Upper lobe of left lung (tissue), 6 donors: ENCODE measurements at regions not wholly inside any gene's neighbourhood (a gene's known extent, or its start where the extent isn't known, plus 50 kb on each side); places are given as distances from the start of the nearest gene placed in this dataset.

Experiments used
- ATAC-seq, 2 donors: fragments of 200-7000 bp; cut with Tn5 transposase; one replicate each; pipeline ENCODE4 v1.9.1; 2022; ENCODE audit warnings: mild to moderate bottlenecking in 2 of 2, moderate library complexity in 2 of 2; ENCODE audit not compliant: low FRiP score in 2 of 2
- DNase-seq, 2 donors: peaks; one replicate each; pipeline ENCODE4 v3.0.0-alpha.2; 2019 to 2020
- H3K27ac ChIP-seq, 4 donors: fragments of 200-600 bp; sonication (generic); one replicate each; pipeline ENCODE4 v1.5.1; 2016 to 2019
- H3K27me3 ChIP-seq, 4 donors: fragments of 200-600 bp; sonication (generic); one replicate each; pipeline ENCODE4 v1.5.1; 2017 to 2019
- H3K36me3 ChIP-seq, 4 donors: fragments of 200-600 bp; sonication (generic); one replicate each; pipeline ENCODE4 v1.5.1; 2016 to 2019
- H3K4me1 ChIP-seq, 4 donors: fragments of 200-600 bp; sonication (generic); one replicate each; pipeline ENCODE4 v1.5.1; 2018 to 2019
- H3K4me3 ChIP-seq, 4 donors: fragments of 200-600 bp; sonication (generic); one replicate each; pipeline ENCODE4 v1.5.1; 2017 to 2019; ENCODE audit warnings: mild to moderate bottlenecking in 2 of 4, moderate library complexity in 1 of 4
- H3K9me3 ChIP-seq, 4 donors: fragments of 200-600 bp; sonication (generic); one replicate each; pipeline ENCODE4 v1.5.1; 2018 to 2019
- CTCF ChIP-seq, 6 experiments: fragments of 450-650 bp in 4 of 6; fragments of 200-600 bp in 2 of 6; sonication (generic) in 2 of 6; IDR thresholded peaks; one replicate each; pipeline ENCODE4 v1.5.1; 2016 to 2019; ENCODE audit warnings: antibody characterized with exemption in 6 of 6
- EP300 ChIP-seq, 4 donors: sonication (generic); formaldehyde crosslinking; IDR thresholded peaks; one replicate each; pipeline ENCODE4 v1.5.1; 2017; ENCODE audit warnings: antibody characterized with exemption in 4 of 4, control low read depth in 2 of 4
- POLR2A ChIP-seq, 4 donors: fragments of 450-650 bp; IDR thresholded peaks; one replicate each; pipeline ENCODE4 v1.5.1; 2016 to 2017; ENCODE audit warnings: antibody characterized with exemption in 4 of 4, mild to moderate bottlenecking in 2 of 4
- POLR2AphosphoS5 ChIP-seq, 2 donors: sonication (generic); formaldehyde crosslinking; IDR thresholded peaks; one replicate each; pipeline ENCODE4 v1.5.1; 2017; ENCODE audit warnings: antibody characterized with exemption in 2 of 2
- WGBS, 2 donors: methylation state at CpG; one replicate each; pipeline ENCODE4 v1.1.5; 2017 to 2018; 5-methylcytosine and 5-hydroxymethylcytosine counted together
- donor health status: DM: no; HTN: no; CAD: no; lungs with moderate emphysema.
- donor health status: DM: no; HTN: yes; CAD: no; lungs with severe emphysema.

GRCh38 chr6:134520181-134521115 is 202.5 kb upstream of the SGK1 start:
- TF ChIP-seq CTCF (IDR thresholded peaks at IDR 0.05): no peak
- no peak for TF ChIP-seq POLR2AphosphoS5 (IDR thresholded peaks at IDR 0.05)
- TF ChIP-seq EP300 (IDR thresholded peaks at IDR 0.05): no peak
- no peak for TF ChIP-seq POLR2A (IDR thresholded peaks at IDR 0.05)
- Histone ChIP-seq H3K4me1 (peaks cover 48 to 53% (median 50%) of the 10 kb centered on the region in 4 donors), H3K9me3 (no peaks in the 10 kb centered on the region), H3K27ac (peak overlapping the region in 3 of 4 donors; percentile 22 to 75 (median 29)), H3K4me3 (no peak overlapping the region), H3K36me3 (no peaks in the 10 kb centered on the region), H3K27me3 (no peaks in the 10 kb centered on the region)
- ATAC-seq: no peak
- no peak for DNase-seq
- 76 to 80% methylated on average over 12 of the region's 12 CpGs for WGBS, 2 donors

- no peak overlapping the region for H3K4me3 ChIP-seq
- no peaks in the 10 kb centered on the region for H3K36me3 ChIP-seq
- H3K27me3 ChIP-seq: no peaks in the 10 kb centered on the region
- H3K9me3 ChIP-seq: no peaks in the 10 kb centered on the region
- H3K27ac ChIP-seq: peak overlapping the region; percentile 46 to 85 (median 67)
- TF ChIP-seq EP300 (IDR thresholded peaks at IDR 0.05) (peak in 2 of 4 donors; percentile 38 to 93), CTCF (IDR thresholded peaks at IDR 0.05) (no peak), POLR2AphosphoS5 (IDR thresholded peaks at IDR 0.05) (peak in 1 of 2 donors; percentile 63)
- WGBS, 2 donors: 35 to 47% methylated on average over 4 of the region's 4 CpGs
- DNase-seq (peak in 1 of 2 donors; percentile 74), ATAC-seq (peak in 1 of 2 donors; percentile 47)
- H3K4me1 ChIP-seq: peaks cover 45 to 53% (median 50%) of the 10 kb centered on the region in 4 donors
These were observed 201.6 kb upstream of the SGK1 start for GRCh38 chr6:134519465-134519864.

- Histone ChIP-seq H3K27me3 (no peaks in the 10 kb centered on the region), H3K9me3 (no peaks in the 10 kb centered on the region), H3K4me3 (no peak overlapping the region), H3K4me1 (peaks cover 41 to 52% (median 50%) of the 10 kb centered on the region in 4 donors), H3K27ac (peak overlapping the region; percentile 46 to 85 (median 73)), H3K36me3 (no peaks in the 10 kb centered on the region)
- peak in 1 of 2 donors; percentile 47 for DNase-seq
- 60 to 62% methylated on average over 5 of the region's 5 CpGs for WGBS, 2 donors
- no peak for ATAC-seq
- TF ChIP-seq CTCF (IDR thresholded peaks at IDR 0.05): no peak
- no peak for TF ChIP-seq POLR2AphosphoS5 (IDR thresholded peaks at IDR 0.05)
- TF ChIP-seq POLR2A (IDR thresholded peaks at IDR 0.05): no peak
- no peak for TF ChIP-seq EP300 (IDR thresholded peaks at IDR 0.05)
These were observed 200.0 kb upstream of the SGK1 start for GRCh38 chr6:134517868-134518267.

GRCh38 chr6:134517145-134517658 is 199.3 kb upstream of the SGK1 start:
- peak overlapping the region in 2 of 4 donors; percentile 9 to 15 for H3K4me3 ChIP-seq
- 20 to 45% methylated on average over 9 of the region's 9 CpGs for WGBS, 2 donors
- peak overlapping the region; percentile 46 to 85 (median 73) for H3K27ac ChIP-seq
- TF ChIP-seq CTCF (IDR thresholded peaks at IDR 0.05) (no peak), POLR2A (IDR thresholded peaks at IDR 0.05) (peak in 1 of 4 donors; percentile 44), EP300 (IDR thresholded peaks at IDR 0.05) (peak in 2 of 4 donors; percentile 24 to 40), POLR2AphosphoS5 (IDR thresholded peaks at IDR 0.05) (peak; percentile 60 to 67)
- no peaks in the 10 kb centered on the region for H3K27me3 ChIP-seq
- DNase-seq (peak in 1 of 2 donors; percentile 91), ATAC-seq (peak; percentile 87 to 92)
- no peaks in the 10 kb centered on the region for H3K36me3 ChIP-seq
- no peaks in the 10 kb centered on the region for H3K9me3 ChIP-seq
- peaks cover 42 to 59% (median 53%) of the 10 kb centered on the region in 4 donors for H3K4me1 ChIP-seq
